ENCODE measurements at regions not wholly inside any gene's neighbourhood (a gene's known extent, or its start where the extent isn't known, plus 50 kb on each side); places are given as distances from the start of the nearest gene placed in this dataset.

DNA sequence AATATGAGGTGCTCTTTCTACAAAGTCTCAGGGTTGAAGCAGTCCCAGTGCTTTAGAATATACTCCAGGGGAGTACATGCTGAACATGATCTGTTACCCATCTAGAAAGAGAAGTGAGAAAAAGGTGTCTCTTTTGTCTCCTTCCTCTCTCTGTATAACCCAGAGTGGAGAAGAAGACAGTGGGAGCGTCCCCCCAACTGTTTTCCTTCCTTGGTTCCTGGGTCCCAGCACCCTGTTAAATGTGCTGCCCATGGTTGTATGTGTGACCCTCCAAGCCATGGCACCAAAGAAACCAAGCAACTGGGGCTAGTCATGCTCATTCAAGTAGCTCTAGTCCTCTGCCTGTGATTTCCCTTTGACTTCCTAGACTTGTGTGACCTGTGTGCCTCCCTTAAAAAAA, 683.7 kb downstream of the TBL1XR1 start:
- peak; percentile 6 for DNase-seq (ENCODE audit: low read depth, low spot score)
- no peak overlapping the region for H3K4me3 ChIP-seq (ENCODE audit: low read depth, low read length)
- in situ Hi-C loops (cut with HindIII; ENCODE audit: low sequenced_read_pairs) = no loop called here
- TF ChIP-seq, protein P1, sequence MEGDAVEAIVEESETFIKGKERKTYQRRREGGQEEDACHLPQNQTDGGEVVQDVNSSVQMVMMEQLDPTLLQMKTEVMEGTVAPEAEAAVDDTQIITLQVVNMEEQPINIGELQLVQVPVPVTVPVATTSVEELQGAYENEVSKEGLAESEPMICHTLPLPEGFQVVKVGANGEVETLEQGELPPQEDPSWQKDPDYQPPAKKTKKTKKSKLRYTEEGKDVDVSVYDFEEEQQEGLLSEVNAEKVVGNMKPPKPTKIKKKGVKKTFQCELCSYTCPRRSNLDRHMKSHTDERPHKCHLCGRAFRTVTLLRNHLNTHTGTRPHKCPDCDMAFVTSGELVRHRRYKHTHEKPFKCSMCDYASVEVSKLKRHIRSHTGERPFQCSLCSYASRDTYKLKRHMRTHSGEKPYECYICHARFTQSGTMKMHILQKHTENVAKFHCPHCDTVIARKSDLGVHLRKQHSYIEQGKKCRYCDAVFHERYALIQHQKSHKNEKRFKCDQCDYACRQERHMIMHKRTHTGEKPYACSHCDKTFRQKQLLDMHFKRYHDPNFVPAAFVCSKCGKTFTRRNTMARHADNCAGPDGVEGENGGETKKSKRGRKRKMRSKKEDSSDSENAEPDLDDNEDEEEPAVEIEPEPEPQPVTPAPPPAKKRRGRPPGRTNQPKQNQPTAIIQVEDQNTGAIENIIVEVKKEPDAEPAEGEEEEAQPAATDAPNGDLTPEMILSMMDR (IDR thresholded peaks at IDR 0.05; ENCODE audit: low read depth, low read length) = no peak

DNA sequence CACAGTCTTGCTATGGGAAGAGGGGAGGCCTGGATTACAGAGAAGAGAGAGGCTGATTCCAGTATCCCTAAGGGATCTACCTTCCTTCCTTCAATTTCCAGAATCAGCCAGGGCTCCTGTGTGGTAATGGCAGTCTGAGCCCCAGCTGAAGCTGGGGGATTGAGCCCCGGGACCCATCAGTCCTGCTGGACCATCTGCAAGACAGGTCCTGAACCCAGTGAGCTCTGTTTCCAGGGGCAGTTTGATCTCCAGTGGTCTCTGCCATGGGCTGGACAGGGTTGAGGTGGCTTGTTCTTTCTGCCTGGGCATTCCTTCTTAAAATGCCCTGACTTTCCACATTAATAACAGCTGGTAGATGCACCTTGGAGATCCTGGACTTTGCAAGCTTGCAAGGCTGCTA, 685.2 kb downstream of the TBL1XR1 start:
- no peak overlapping the region for H3K4me3 ChIP-seq (ENCODE audit: low read depth, low read length)
- DNase-seq (ENCODE audit: low read depth, low spot score) = no peak
- in situ Hi-C loops (cut with HindIII; ENCODE audit: low sequenced_read_pairs) = no loop called here
- TF ChIP-seq, protein P1 (IDR thresholded peaks at IDR 0.05; ENCODE audit: low read depth, low read length) = no peak

- TF ChIP-seq, protein P1 (IDR thresholded peaks at IDR 0.05; ENCODE audit: low read depth, low read length) = no peak
- DNase-seq (ENCODE audit: low read depth, low spot score) = no peak
- in situ Hi-C loops (cut with HindIII; ENCODE audit: low sequenced_read_pairs) = no loop called here
- no peak overlapping the region for H3K4me3 ChIP-seq (ENCODE audit: low read depth, low read length)
Measured at GRCh38 chr3:176510097-176510496, 687.2 kb downstream of the TBL1XR1 start.

DNA sequence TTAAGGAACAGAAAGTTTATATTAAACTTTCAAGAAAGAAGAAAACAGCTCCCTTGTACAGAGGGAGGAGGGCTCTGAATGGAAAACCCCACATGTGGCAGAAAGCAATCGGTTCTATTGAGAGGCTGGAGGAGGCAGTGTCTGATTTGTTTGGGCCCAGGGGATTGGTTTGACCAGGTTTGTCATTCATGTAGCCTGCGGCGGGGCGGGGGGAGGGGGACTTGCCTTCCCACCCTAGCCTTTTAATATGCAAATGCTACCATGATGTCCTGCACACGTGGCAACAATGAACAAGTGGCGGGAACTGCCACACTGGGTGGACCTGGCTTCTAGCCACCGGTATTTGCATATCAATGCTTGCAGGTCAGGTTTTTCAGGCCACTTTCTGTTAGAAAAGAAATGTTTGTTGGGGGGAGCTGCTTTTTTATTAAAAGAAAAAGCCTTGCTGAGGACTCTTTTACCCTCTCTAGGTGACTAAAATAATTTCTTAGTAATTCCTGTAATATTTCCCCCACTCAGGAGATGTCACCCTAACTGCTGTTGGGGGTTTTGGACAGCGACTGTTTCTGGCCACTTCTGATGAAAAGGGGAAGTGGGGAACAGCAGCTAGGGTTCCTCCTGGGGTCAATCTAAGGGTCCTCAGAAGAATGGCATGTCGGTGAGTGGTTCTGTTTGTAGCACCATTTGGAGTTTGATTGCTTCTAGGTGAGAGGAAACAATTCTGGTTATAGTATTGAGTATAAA, 691.2 kb downstream of the TBL1XR1 start:
- in situ Hi-C loops (cut with HindIII; ENCODE audit: low sequenced_read_pairs) = no loop called here
- no peak overlapping the region for H3K4me3 ChIP-seq (ENCODE audit: low read depth, low read length)
- no peak for DNase-seq (ENCODE audit: low read depth, low spot score)
- TF ChIP-seq, protein P1 (IDR thresholded peaks at IDR 0.05; ENCODE audit: low read depth, low read length) = no peak

GRCh38 chr3:176491084-176491483, 706.2 kb downstream of the TBL1XR1 start:
- DNase-seq (ENCODE audit: low read depth, low spot score) = no peak
- TF ChIP-seq, protein P1 (IDR thresholded peaks at IDR 0.05; ENCODE audit: low read depth, low read length) = no peak
- in situ Hi-C loops (cut with HindIII; ENCODE audit: low sequenced_read_pairs) = no loop called here
- H3K4me3 ChIP-seq (ENCODE audit: low read depth, low read length) = no peak overlapping the region

DNA sequence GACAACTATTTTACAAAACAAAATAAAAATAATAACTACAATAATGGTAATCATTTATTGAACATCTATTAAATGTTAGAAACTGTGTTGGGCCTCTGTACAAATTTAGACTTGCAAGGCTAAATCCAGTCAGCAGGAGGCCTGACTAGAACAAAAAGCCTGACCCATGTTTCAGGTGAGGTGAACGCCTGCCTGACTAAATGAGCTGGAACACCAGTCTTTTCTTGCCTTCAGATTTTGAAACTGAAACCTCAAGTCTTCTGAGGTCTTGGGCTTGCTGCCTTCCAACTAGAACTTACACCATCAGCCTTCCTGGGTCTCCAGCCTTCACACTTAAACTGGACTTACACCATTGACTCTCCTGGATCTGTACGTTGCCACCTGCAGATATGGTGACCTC, 706.9 kb downstream of the TBL1XR1 start:
- TF ChIP-seq, protein P1 (IDR thresholded peaks at IDR 0.05; ENCODE audit: low read depth, low read length) = no peak
- no peak for DNase-seq (ENCODE audit: low read depth, low spot score)
- H3K4me3 ChIP-seq (ENCODE audit: low read depth, low read length) = no peak overlapping the region
- in situ Hi-C loops (cut with HindIII; ENCODE audit: low sequenced_read_pairs) = no loop called here
